Stimulated activated CD8-positive, alpha-beta memory T cell treated with anti-CD3 and anti-CD28 coated beads, Interleukin-15, amount 100 ng/mL, for 1 hour (primary cell): ENCODE measurements at regions not wholly inside any gene's neighbourhood (a gene's known extent, or its start where the extent isn't known, plus 50 kb on each side); places are given as distances from the start of the nearest gene placed in this dataset.
"Not testable (repeated sequence)": the region's sequence is repeated elsewhere in the genome, so short reads cannot be mapped to it uniquely, and the experiment has no call there.

Experiments used
- DNase-seq: peaks from one replicate; pipeline ENCODE4 v3.0.0-alpha.2; 2020; ENCODE audit warnings: low read depth

DNA sequence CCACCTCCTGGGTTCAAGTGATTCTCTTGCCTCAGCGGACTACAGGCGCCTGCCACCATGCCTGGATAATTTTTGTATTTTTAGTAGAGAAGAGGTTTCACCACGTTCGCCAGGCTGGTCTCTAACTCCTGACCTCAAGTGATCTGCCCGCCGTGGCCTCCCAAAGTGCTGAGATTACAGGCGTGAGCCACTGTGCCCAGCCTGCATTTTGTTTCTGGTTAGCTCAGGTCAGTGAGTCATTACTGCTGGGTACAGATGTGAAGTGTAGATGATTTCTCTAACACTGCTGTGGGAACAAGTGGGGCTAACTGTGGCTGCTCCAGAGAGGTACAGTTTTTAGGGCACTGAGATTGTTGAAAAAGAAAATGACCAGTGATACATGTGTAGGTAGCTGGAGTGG lies 188.6 kb downstream of the PRL start:
- DNase-seq, result no peak

DNA sequence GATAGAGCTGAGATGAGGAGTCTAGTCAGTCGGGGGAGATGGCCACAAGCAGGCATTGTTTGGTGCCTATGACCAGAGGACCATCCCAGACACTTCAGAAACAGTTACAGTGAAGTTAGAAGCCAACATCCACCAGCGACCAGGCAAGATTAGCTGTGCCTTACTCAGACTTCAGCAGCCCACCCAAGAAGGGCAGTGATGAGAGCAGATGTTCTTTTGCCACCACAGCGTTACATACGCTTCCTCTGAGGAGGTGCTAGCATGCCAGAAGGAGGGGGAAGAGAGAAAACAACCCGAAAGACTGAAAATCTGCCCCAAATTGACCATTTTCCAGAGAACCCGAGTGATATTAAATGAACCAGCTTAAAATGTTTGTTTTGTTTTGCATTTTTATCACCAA lies 186.8 kb downstream of the PRL start:
- DNase-seq, result no peak

DNA sequence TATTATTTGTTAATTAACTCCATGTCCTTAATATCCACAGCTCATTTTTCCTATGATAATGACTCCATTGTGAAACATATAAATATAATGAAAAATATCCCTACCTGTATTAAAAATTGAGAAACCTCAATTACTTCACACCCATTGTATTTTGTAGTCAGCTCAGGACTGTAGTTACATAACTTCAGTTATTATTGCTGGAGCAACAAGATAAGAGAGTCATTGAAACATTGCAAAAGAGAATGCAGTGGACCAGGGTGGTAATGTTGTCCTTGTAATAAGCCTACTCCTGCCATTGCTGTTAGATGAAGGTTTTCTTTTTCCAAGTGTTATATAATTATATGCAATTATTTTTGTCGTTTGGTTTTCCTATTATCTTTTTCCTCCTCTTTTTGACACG lies 184.4 kb downstream of the PRL start:
- no peak for DNase-seq

DNA sequence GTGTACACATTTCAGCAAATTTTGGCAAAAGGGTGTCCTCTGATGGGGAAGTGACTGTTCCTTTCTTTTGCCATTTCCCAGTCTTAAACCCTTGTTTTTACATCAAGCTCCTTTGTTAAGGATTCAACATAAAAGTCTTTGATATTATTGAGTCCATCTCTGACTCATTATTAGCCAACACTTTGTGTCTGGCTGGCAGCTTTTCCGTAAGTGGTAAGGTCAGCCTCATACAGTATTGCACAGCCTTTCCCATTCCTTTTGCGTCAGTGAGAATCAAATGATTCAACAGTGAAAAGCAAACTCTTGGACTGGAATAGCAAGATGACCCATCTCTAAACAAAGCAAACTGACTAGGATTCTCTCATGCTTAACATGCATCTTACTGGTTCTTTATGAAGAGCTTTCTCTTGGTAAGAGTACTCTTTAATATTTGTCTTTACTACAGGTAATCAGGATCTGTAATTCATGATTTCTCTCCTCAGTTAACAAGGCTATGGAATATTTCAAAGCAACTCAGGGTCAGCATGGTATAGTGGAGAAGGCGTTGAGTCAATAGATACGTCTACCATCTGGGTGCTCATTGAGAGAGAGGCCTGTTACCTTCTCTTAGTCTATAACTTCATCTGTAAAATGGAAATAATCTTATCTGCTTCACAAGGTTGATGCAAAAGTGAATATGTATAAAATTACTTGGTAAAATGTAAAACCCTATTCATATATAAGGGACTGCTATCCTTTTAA lies 183.6 kb downstream of the PRL start:
- DNase-seq, result no peak

DNA sequence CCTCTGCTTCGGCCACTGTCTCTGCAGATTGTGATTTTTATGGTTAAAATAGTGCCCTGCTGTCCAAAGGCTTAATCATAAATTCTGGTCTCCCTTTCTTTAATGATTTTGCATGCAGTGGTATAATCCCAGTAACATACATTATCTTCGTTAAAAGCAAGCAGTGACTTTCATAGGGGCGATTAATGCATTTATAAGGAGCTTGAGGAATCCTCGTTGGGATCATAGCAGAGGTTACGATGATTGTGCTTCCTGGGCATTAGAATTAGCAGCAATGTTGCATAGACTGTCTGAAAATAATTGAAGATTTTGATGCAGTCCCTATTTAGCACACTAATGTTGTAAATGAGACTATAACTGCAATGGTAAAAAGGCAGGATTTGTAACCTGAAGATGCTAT lies 181.3 kb downstream of the PRL start:
- DNase-seq, result no peak

DNA sequence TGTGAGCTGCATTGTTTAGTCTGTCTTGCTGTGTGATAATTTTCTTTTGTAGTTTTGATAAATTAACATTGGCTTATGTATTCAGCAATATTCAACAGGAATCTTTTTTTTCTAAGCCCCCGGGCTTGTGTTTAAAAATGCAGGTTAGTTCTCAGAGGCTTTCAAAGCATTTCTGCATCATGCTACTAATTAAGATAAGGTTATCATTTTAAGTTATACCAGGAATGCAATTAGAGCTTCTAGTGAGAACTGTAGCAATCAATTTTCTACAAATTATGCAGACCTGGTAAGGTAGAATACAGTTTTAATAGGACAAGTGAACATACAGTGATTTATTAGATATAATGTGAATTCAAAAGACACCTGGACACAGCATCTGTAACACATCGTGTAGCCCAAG lies 179.2 kb downstream of the PRL start:
- DNase-seq, result no peak

DNA sequence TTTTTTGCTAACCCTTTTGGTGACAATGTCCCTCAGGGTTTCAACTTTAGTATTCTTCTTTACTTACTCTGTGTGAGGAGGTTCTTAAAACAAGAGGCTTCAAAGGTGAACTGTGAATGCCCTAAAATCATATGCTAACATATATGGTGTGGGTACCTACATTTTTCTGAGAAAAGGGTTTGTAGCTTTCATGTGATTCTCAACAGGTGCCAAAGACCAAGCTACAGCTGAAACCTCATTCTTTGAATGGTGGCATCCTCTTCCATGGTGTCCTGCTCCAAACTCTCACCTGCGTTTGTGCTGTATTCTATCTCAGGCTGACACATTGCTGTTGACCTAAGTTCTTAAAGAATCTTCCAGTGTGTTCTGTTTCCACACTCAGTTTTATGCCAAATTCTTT lies 177.3 kb downstream of the PRL start:
- no peak for DNase-seq

DNA sequence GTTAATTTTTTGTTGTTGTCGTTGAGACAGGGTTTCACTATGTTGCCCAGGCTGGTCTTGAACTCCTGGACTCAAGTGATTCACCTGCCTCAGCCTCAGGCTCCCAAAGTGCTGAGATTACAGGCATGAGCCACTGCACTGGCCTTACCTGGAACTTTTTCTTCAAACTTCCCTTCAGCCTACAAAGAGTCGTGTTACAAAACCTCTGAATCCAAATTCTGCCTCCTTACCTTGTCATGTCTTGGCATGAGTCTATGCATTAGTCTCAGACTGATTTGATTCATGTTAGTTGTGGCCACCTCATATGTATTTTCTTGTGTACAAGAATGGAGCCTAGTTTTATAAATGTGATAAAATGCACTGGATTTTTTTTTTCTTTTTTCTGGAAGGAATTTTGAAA lies 172.1 kb downstream of the PRL start:
- no peak for DNase-seq

DNA sequence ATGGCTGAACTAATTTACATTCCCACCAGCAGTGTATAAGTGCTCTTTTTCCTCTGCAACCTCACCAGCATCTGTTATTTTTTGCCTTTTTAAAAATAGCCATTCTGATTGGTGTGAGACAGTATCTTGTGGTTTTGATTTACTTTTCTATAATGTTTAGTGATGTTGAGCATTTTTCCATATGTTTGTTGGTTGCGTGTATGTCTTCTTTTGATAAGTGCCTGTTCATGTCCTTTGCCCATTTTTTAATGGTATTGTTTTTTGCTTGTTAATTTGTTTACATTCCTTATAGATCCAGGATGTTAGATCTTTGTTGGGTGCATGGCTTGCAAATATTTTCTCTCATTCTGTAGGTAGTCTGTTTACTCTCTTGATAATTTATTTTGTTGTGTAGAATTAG lies 169.9 kb downstream of the PRL start:
- DNase-seq, result no peak

DNA sequence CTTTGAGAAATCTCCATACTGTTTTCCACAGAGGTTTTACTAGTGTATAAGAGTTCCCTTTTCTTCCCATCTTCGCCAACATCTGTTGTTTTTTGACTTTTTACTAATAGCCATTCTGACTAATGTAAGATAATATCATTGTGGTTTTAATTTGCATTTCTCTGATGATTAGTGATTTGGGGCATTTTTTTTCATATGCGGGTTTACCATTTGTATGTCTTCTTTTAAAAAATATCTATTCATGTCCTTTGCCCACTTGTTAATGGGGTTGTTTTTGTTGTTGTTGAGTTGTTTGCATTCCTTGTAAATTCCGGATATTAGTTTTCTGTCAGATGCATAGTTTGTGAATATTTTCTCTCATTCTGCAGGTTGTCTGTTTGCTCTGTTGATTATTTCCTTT lies 167.1 kb downstream of the PRL start:
- no peak for DNase-seq

DNA sequence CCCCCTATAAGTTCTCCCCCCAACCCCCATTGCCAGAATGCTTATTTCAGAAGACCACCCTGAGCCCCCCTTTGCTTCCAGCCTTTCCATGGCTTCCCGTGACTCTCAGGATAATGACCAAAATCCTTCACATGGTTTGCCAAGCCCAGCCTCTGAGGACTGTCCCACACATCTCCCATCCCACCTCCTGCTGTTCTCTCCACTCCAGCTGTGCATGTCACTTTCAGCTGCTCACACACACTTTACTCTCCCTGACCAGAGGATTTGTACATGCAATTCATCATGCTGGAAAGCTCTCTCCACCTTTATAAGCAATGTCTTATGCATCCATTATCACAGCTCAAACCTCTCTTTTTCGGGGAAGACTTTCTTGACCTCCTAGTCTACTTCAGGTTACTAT lies 164.2 kb downstream of the PRL start:
- no peak for DNase-seq

DNA sequence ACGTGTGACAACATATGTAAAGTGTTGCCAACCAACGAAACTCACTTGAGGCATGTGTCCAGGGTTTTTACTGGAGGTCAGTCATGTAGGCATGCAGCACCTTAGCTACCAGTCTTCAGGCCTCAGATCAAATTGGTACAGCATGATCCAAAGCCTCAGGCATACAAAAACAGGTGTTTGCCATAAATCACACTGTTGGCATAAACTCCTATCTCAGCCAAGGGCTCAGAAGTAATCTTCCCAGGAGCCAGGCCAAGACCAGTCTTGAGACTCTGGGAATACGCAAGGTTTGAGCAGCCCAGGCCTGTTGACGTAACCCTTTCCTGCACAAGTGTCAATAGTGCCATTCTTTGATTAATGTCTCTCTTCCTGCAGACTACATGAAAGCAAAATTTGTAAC lies 163.5 kb downstream of the PRL start:
- DNase-seq, result no peak

DNA sequence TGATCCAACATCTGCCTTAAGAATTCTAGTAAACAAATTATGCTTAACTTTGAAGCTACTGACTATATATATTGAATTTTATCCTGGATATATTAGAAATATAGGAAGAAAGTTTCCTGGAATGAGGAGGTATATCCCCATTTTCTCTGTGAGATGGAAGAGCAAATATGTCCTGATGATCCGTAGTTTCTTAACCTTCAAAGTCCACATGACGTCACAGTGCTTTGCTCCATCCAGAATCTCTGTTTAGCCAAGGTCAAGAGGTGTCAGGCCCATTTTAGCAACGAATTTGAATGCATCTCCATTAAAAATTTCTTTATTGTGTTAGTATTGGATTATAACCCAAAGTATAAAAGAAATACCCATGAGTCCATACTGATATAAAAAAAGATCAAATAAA lies 162.5 kb downstream of the PRL start:
- DNase-seq, result no peak

DNA sequence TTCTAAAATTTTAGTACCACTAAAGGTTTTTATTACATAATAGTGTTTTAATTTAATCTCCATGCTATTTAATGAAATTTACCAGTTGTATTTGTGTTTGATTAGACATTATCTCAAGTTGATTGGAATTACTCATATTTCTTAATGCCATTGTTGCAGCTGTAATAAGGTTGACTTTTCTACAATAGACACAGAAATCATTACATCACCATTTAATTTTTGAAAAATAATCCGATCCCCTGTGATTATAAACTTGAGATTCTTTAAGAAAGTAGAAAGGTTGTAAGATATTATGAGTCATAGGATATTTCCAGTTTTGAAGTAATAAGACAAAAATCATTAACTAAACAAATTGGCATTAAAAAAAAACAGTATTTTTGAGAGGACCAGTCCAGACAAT lies 161.4 kb downstream of the PRL start:
- DNase-seq, result no peak

DNA sequence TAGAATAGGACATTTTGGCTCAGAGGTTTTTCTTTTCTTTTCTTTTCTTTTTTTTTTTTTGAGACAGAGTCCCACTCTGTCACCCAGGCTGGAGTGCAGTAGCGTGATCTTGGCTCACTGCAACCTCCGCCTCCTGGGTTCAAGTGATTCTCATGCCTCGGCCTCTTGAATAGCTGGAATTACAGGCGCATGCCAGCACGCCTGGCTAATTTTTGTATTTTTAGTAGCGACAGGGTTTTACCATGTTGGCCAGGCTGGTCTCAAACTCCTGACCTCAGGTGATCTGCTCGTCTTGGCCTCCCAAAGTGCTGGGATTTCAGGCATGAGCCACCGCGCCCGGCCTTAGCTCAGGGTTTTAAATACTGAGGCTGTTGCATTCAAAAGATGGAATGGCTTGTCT lies 156.1 kb downstream of the PRL start:
- not testable (repeated sequence) for DNase-seq

DNA sequence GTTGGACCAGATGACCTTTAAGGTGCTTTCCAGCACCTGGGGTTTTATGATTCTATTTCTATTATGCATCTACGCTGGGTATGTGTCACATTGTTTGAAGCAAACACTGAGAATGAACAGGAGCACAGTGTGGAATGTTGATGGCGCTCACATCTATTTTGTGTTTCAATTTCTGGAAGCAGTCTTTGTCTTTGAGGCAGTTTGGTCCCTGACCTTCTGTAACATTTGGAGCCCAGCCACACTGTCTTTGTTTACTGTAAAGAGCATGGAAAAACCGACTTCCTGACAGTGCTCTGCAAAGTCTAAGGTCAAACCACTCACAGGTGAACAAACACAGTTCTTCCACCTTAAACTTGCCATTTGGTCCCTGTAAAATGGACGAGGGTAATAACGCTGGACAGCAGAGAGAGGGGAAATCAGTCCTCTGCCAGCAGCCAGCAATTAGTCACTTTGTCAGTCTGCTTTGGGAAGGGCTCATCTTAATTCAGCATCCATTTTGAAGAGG lies 155.5 kb downstream of the PRL start:
- DNase-seq, result no peak

DNA sequence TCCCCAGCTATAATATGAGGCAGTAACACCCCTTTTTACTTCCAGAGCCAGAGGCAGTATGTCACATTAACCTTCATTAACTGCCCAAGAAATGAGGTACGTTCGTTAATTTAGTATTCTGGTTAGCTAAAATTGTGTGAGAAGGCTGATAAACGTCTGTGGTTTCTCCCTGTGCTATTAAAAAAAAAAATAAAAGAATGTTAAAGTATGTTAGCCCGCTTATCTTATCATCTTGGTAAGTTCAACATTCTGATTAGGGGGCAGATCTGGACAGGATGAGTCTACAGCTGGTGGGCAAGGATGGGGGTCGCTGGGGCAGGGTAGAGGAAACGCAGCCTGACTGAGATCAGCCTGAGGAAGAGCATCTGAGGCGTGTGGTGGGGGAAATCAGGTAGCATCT lies 154.0 kb downstream of the PRL start:
- DNase-seq, result no peak

DNA sequence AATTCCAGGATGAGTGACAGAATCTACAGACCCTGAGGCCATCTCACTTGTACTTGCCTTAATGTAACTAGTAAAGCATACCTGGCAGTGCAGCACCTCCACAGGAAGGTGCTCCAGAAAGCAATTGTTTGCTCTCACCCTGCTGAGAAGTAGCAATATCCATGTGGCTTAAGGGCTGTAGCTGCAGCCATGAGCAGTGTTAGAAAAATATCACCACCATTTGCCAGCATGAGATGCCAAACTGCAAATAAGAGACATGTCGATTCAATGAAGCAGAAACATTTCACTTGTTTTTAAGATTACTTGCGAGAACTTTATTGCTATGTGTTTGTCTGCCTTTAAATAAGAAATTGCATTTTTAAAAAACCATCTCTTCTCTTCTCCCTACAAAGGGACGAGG lies 151.5 kb downstream of the PRL start:
- DNase-seq, result no peak

DNA sequence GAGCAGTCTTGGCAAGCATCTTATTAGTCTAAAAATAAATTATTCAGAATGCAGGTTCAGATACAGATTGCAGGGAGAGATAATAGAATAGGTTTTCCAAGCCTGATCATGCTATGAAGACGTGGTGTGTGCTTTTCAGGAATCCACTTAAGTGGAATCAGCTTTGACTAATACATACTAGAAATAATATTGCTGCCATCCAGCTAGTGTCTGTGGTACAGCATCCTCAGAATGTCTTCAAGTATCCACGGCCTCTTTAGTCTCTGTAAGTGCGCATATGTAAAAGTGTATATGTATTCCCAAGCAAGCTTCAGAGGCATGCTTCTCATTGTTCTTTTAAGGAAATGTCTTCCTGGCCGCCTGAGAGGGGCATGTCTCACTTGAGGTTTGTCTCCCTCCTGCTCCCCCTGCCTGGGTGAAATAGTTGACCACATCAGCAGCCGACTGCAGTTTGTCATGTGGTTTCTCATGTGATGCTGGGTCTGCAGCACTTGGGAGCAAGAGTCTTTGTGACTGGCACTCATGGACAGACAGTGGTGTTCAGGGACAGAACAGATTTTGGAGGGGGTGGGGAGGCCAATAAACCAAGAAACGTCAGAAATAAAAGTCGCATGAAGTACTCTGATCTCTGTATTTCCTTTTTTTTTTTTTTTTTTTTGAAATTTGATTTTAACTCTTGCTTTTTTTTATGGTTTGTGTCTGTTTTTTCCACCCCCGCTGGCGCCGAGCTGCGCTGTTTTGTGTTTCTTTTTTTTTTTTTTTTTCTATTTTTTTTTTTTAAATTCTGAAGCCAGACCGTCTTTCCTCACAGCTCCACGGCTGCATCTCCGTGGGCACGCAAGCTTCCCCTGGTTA lies 150.8 kb downstream of the PRL start:
- DNase-seq, result no peak

DNA sequence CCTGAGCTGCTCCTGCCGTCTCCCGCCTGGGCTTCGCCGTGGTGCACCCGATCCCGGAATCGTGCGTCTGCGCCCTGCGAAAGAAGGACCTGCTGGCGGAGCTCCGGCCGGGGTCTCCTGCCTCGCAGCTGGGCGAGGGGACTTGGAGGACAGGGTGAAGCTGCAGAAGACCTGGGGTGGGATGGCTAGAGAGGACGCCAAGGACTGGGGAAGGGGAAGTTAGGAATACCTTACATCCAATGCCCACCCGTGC lies 150.2 kb downstream of the PRL start:
- DNase-seq, result no peak

DNA sequence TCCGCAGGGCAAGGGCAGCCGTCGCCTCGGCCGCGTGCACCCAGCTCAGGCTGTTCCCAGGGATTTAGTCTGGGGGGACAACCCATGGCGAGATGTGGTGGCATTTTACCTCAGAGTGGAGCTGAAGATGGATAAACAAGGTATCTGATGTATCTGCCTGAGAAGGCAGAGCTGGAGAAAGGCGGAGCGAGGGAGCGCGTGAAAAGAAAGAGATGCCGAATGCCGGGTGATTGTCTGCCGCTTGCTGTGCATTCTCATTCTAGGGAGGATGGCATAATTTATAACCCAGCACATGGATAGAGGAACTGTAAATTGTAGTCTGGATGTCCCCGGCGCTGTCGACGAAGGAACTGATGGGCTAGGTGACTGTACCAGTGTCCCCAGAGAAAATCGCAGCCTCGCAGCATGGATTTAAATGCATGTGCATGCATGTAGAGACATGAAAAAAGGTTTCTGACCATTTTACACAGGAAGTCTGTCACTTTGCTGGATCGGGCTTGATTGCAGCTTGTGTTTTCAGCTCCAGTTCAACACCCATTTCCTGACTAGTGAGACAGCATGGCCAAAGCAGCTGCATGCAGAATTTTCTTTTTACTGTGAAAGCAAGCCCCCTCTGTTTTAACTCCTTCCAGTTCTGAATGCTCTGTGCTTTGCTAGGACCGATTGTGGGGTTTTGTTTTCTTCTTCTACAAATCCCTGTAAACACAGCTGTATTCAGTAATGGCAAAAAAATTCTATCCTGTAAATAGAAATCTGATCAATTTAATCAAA lies 149.7 kb downstream of the PRL start:
- no peak for DNase-seq

DNA sequence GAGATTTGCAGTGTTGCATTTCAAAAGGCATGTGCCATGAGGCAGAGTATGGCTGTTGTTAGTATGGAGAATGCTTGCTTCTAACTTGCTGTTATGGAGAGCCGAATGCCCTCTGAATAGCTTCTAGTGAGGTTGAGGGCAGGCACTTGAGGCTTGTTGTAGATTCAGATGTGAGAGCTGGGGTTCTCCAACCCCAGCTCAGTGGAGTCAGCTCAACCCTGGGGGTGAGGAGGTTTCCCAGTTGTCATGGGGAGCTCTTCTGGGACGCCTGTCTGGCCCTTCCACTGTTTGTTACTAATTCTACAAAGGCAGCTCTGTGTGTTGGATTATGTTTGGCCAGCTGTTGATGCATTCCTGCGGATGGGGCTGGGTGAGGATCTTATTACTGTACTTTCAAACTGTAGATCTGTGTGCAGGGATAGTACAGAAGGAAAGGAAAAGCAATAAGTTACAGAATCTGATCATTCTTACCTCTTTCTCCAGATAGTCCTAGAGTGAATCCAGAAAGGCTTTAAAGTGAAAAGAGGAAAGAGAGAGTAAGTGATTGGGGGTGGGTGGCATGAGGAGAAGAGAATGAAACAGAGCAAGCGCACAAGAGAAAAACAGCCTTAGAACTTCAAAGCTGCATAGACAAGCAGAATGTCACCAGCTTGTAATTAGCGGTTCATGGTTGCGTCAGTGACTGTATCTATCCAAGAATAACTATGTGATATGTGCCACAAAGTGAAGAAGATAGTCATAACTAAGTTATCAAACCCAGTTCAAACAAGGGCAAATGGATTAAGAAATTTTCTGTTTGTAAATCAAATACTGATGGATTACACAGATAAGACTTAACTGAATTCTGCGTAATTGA lies 148.7 kb downstream of the PRL start:
- DNase-seq, result no peak
